NCI-H1092 treated with DMSO at 0.1 percent for 48 hours (cell line): ENCODE measurements at regions not wholly inside any gene's neighbourhood (a gene's known extent, or its start where the extent isn't known, plus 50 kb on each side); places are given as distances from the start of the nearest gene placed in this dataset.
"Not testable (repeated sequence)": the region's sequence is repeated elsewhere in the genome, so short reads cannot be mapped to it uniquely, and the experiment has no call there.

Experiments
- DNase-seq: peaks from one replicate; lab custom pipeline; 2025; lab: John Stamatoyannopoulos, UW

- no peak for DNase-seq
Observed at GRCh38 chr15:35695003-35695402, 149.0 kb upstream of the DPH6 start.

- no peak for DNase-seq
Observed at GRCh38 chr15:35696767-35697231, 150.8 kb upstream of the DPH6 start.

GRCh38 chr15:35697549-35698299, 151.8 kb upstream of the DPH6 start:
- peak; percentile 16 for DNase-seq

GRCh38 chr15:35698331-35698730, 152.4 kb upstream of the DPH6 start:
- DNase-seq, result no peak

- DNase-seq, result no peak
Observed at GRCh38 chr15:35698966-35699575, 153.1 kb upstream of the DPH6 start.

- not testable (repeated sequence) for DNase-seq
Observed at GRCh38 chr15:35700091-35700593, 154.2 kb upstream of the DPH6 start.

- DNase-seq, result no peak
Observed at GRCh38 chr15:35701402-35702046, 155.6 kb upstream of the DPH6 start.

- DNase-seq, result peak; percentile 9
Observed at GRCh38 chr15:35702946-35703495, 157.1 kb upstream of the DPH6 start.

GRCh38 chr15:35705030-35705883, 159.3 kb upstream of the DPH6 start:
- no peak for DNase-seq

GRCh38 chr15:35705884-35706585, 160.1 kb upstream of the DPH6 start:
- no peak for DNase-seq

- DNase-seq, result no peak
Observed at GRCh38 chr15:35712956-35713355, 167.0 kb upstream of the DPH6 start.

- DNase-seq, result no peak
Observed at GRCh38 chr15:35713733-35714132, 167.8 kb upstream of the DPH6 start.

- no peak for DNase-seq
Observed at GRCh38 chr15:35717721-35718120, 171.8 kb upstream of the DPH6 start.

- no peak for DNase-seq
Observed at GRCh38 chr15:35720019-35720418, 174.1 kb upstream of the DPH6 start.

GRCh38 chr15:35720984-35721383, 175.0 kb upstream of the DPH6 start:
- DNase-seq, result no peak

GRCh38 chr15:35721751-35722150, 175.8 kb upstream of the DPH6 start:
- no peak for DNase-seq

- no peak for DNase-seq
Observed at GRCh38 chr15:35722501-35722900, 176.5 kb upstream of the DPH6 start.

GRCh38 chr15:35723120-35723847, 177.3 kb upstream of the DPH6 start:
- no peak for DNase-seq

- no peak for DNase-seq
Observed at GRCh38 chr15:35723852-35724251, 177.9 kb upstream of the DPH6 start.

GRCh38 chr15:35724626-35725025, 178.7 kb upstream of the DPH6 start:
- no peak for DNase-seq
